CD4-positive, alpha-beta T cell treated with Interleukin-15 for 1 hour (primary cell): ENCODE measurements at regions not wholly inside any gene's neighbourhood (a gene's known extent, or its start where the extent isn't known, plus 50 kb on each side); places are given as distances from the start of the nearest gene placed in this dataset.
"Not testable (repeated sequence)": the region's sequence is repeated elsewhere in the genome, so short reads cannot be mapped to it uniquely, and the experiment has no call there.

Experiments
- DNase-seq: peaks from one replicate; pipeline ENCODE4 v3.0.0-alpha.2; 2020

- no peak for DNase-seq
Measured at GRCh38 chr4:59247032-59247431, 1953.1 kb upstream of the ADGRL3 start.

GRCh38 chr4:59248313-59248712, 1951.8 kb upstream of the ADGRL3 start:
- no peak for DNase-seq

- DNase-seq, result no peak
Measured at GRCh38 chr4:59249110-59249509, 1951.0 kb upstream of the ADGRL3 start.

GRCh38 chr4:59258002-59258401, 1942.1 kb upstream of the ADGRL3 start:
- no peak for DNase-seq

GRCh38 chr4:59307609-59308008, 1892.5 kb upstream of the ADGRL3 start:
- no peak for DNase-seq

GRCh38 chr4:59314637-59315036, 1885.5 kb upstream of the ADGRL3 start:
- no peak for DNase-seq

- no peak for DNase-seq
Measured at GRCh38 chr4:59339631-59340030, 1860.5 kb upstream of the ADGRL3 start.

- no peak for DNase-seq
Measured at GRCh38 chr4:59341506-59341905, 1858.6 kb upstream of the ADGRL3 start.

- no peak for DNase-seq
Measured at GRCh38 chr4:59348949-59349348, 1851.2 kb upstream of the ADGRL3 start.

- DNase-seq, result no peak
Measured at GRCh38 chr4:59369229-59369628, 1830.9 kb upstream of the ADGRL3 start.

- no peak for DNase-seq
Measured at GRCh38 chr4:59374416-59374815, 1825.7 kb upstream of the ADGRL3 start.

GRCh38 chr4:59380841-59381366, 1819.2 kb upstream of the ADGRL3 start:
- DNase-seq, result no peak

- no peak for DNase-seq
Measured at GRCh38 chr4:59381591-59381990, 1818.5 kb upstream of the ADGRL3 start.

GRCh38 chr4:59387759-59388758, 1812.1 kb upstream of the ADGRL3 start:
- DNase-seq, result no peak

GRCh38 chr4:59393780-59394179, 1806.3 kb upstream of the ADGRL3 start:
- DNase-seq, result no peak

- no peak for DNase-seq
Measured at GRCh38 chr4:59400334-59400733, 1799.8 kb upstream of the ADGRL3 start.

- no peak for DNase-seq
Measured at GRCh38 chr4:59409647-59410046, 1790.5 kb upstream of the ADGRL3 start.

- no peak for DNase-seq
Measured at GRCh38 chr4:59412739-59413138, 1787.4 kb upstream of the ADGRL3 start.

- DNase-seq, result no peak
Measured at GRCh38 chr4:59455751-59456150, 1744.4 kb upstream of the ADGRL3 start.

- no peak for DNase-seq
Measured at GRCh38 chr4:59457576-59457975, 1742.5 kb upstream of the ADGRL3 start.

GRCh38 chr4:59484944-59485343, 1715.2 kb upstream of the ADGRL3 start:
- DNase-seq, result no peak

GRCh38 chr4:59500103-59500502, 1700.0 kb upstream of the ADGRL3 start:
- DNase-seq, result no peak

- DNase-seq, result no peak
Measured at GRCh38 chr4:59503731-59504130, 1696.4 kb upstream of the ADGRL3 start.

- not testable (repeated sequence) for DNase-seq
Measured at GRCh38 chr4:59511809-59512208, 1688.3 kb upstream of the ADGRL3 start.
